HG03571 (cell line): ENCODE measurements at regions not wholly inside any gene's neighbourhood (a gene's known extent, or its start where the extent isn't known, plus 50 kb on each side); places are given as distances from the start of the nearest gene placed in this dataset.

ENCODE experiments used
- ATAC-seq: cut with Tn5 transposase; IDR thresholded peaks from one replicate; pipeline ENCODE4 v1.9.1; 2021; ENCODE audit not compliant: unreplicated experiment

- no peak for ATAC-seq
These were observed 132.9 kb downstream of the SLITRK6 start for GRCh38 chr13:85666356-85666755.

GRCh38 chr13:85665286-85665685, 133.9 kb downstream of the SLITRK6 start:
- no peak for ATAC-seq

- ATAC-seq: no peak
These were observed 135.4 kb downstream of the SLITRK6 start for GRCh38 chr13:85663856-85664255.

GRCh38 chr13:85662186-85662585, 137.0 kb downstream of the SLITRK6 start:
- ATAC-seq: no peak

GRCh38 chr13:85661675-85662074, 137.5 kb downstream of the SLITRK6 start:
- ATAC-seq: no peak

- ATAC-seq: no peak
These were observed 139.7 kb downstream of the SLITRK6 start for GRCh38 chr13:85659493-85659892.

GRCh38 chr13:85657942-85658341, 141.3 kb downstream of the SLITRK6 start:
- ATAC-seq: no peak

- ATAC-seq: no peak
These were observed 144.2 kb downstream of the SLITRK6 start for GRCh38 chr13:85655040-85655439.

- no peak for ATAC-seq
These were observed 145.0 kb downstream of the SLITRK6 start for GRCh38 chr13:85654227-85654626.

- no peak for ATAC-seq
These were observed 145.5 kb downstream of the SLITRK6 start for GRCh38 chr13:85653681-85654080.

GRCh38 chr13:85652491-85652890, 146.7 kb downstream of the SLITRK6 start:
- ATAC-seq: no peak

- ATAC-seq: no peak
These were observed 147.8 kb downstream of the SLITRK6 start for GRCh38 chr13:85651440-85651839.

- ATAC-seq: no peak
These were observed 148.6 kb downstream of the SLITRK6 start for GRCh38 chr13:85650613-85651012.

- ATAC-seq: no peak
These were observed 158.5 kb downstream of the SLITRK6 start for GRCh38 chr13:85640727-85641126.

GRCh38 chr13:85638815-85639393, 160.3 kb downstream of the SLITRK6 start:
- no peak for ATAC-seq

GRCh38 chr13:85638265-85638664, 161.0 kb downstream of the SLITRK6 start:
- no peak for ATAC-seq

GRCh38 chr13:85632526-85633195, 166.6 kb downstream of the SLITRK6 start:
- ATAC-seq: no peak

GRCh38 chr13:85631801-85632200, 167.4 kb downstream of the SLITRK6 start:
- ATAC-seq: no peak

- ATAC-seq: no peak
These were observed 172.6 kb downstream of the SLITRK6 start for GRCh38 chr13:85626603-85627002.

GRCh38 chr13:85619321-85619720, 179.9 kb downstream of the SLITRK6 start:
- ATAC-seq: no peak

GRCh38 chr13:85618521-85618920, 180.7 kb downstream of the SLITRK6 start:
- ATAC-seq: no peak

GRCh38 chr13:85616275-85616674, 182.9 kb downstream of the SLITRK6 start:
- no peak for ATAC-seq

- ATAC-seq: no peak
These were observed 184.2 kb downstream of the SLITRK6 start for GRCh38 chr13:85615031-85615430.
